K562 (cell line): ENCODE measurements at regions not wholly inside any gene's neighbourhood (a gene's known extent, or its start where the extent isn't known, plus 50 kb on each side); places are given as distances from the start of the nearest gene placed in this dataset.

ENCODE experiments used
- BMI1 ChIP-seq: fragments of 150-350 bp; IDR thresholded peaks from 2 replicates; pipeline ENCODE4 v1.6.1; 2014; ENCODE audit warnings: low read length
- EP300 ChIP-seq: IDR thresholded peaks from 2 replicates; pipeline ENCODE4 v1.6.1; 2012; ENCODE audit warnings: low read length, improper control_type of control experiment
- EZH2 ChIP-seq: IDR thresholded peaks from 2 replicates; pipeline ENCODE4 v1.6.1; 2012; ENCODE audit warnings: low read depth, mild to moderate bottlenecking, inconsistent platforms, low read length, borderline replicate concordance
- FOS ChIP-seq: IDR thresholded peaks from 3 replicates; pipeline ENCODE4 v1.6.1; 2011; ENCODE audit not compliant: insufficient read length; ENCODE audit errors: extremely low read depth
- LEF1 ChIP-seq: fragments of 450-650 bp; IDR thresholded peaks from 2 replicates; pipeline ENCODE4 v1.6.1; 2016; ENCODE audit warnings: mild to moderate bottlenecking
- MYC ChIP-seq, 2 experiments: fragments of 250-450 bp in 1 of 2; sonication (Bioruptor Pico) in 1 of 2; IDR thresholded peaks; 2 replicates each; pipeline versions ENCODE4 v1.5.1 to v1.6.1; 2012 to 2021; ENCODE audit warnings: low read depth in 2 of 2, borderline replicate concordance in 1 of 2, improper control_type of control experiment in 1 of 2, low read length in 1 of 2, mild to moderate bottlenecking in 1 of 2, moderate library complexity in 1 of 2
- POLR2AphosphoS5 ChIP-seq: IDR thresholded peaks from 2 replicates; pipeline ENCODE4 v1.6.1; 2011; ENCODE audit warnings: mild to moderate bottlenecking, low read depth, low read length, moderate library complexity; ENCODE audit not compliant: control insufficient read depth, insufficient read depth
- PRMT5 ChIP-seq: sonication (generic); formaldehyde crosslinking; IDR thresholded peaks from 2 replicates; pipeline ENCODE4 v1.5.0; 2020; ENCODE audit warnings: missing genetic modification reagents
- TCF15 ChIP-seq: fragments of 250-450 bp; sonication (Bioruptor Pico); IDR thresholded peaks from 2 replicates; pipeline ENCODE4 v1.8.0; 2022; ENCODE audit warnings: moderate library complexity, mild to moderate bottlenecking, inconsistent platforms
- U2AF2 ChIP-seq: fragments of 200-400 bp; formaldehyde crosslinking; optimal IDR thresholded peaks from 2 replicates; pipeline ENCODE3; 2017; ENCODE audit warnings: low read depth, mild to moderate bottlenecking, low read length
- ZNF197 ChIP-seq: fragments of 200-800 bp; sonication (Bioruptor generic); IDR thresholded peaks from 2 replicates; pipeline ENCODE4 v1.6.1; 2016; ENCODE audit warnings: low read depth, missing genetic modification characterization, missing compliant biosample characterization
- ZNF24 ChIP-seq: fragments of 450-650 bp; IDR thresholded peaks from 2 replicates; pipeline ENCODE4 v1.6.1; 2016
- TF ChIP-seq, protein P1 (sequence below), 3 experiments: IDR thresholded peaks in 2 of 3; conservative IDR thresholded peaks in 1 of 3; 2 replicates each; pipeline ENCODE4 v1.5.1; 2011 to 2012; ENCODE audit warnings: low read length in 3 of 3, mild to moderate bottlenecking in 3 of 3, control low read depth in 2 of 3, improper control_type of control experiment in 1 of 3, inconsistent platforms in 1 of 3, low read depth in 1 of 3, mixed read lengths in 1 of 3, moderate library complexity in 1 of 3; ENCODE audit not compliant: insufficient read depth in 2 of 3

- TF ChIP-seq PRMT5 (CRISPR knock-in tag), result no peak
- TF ChIP-seq EP300, result no peak
- no peak for TF ChIP-seq FOS
- TF ChIP-seq, protein P1, sequence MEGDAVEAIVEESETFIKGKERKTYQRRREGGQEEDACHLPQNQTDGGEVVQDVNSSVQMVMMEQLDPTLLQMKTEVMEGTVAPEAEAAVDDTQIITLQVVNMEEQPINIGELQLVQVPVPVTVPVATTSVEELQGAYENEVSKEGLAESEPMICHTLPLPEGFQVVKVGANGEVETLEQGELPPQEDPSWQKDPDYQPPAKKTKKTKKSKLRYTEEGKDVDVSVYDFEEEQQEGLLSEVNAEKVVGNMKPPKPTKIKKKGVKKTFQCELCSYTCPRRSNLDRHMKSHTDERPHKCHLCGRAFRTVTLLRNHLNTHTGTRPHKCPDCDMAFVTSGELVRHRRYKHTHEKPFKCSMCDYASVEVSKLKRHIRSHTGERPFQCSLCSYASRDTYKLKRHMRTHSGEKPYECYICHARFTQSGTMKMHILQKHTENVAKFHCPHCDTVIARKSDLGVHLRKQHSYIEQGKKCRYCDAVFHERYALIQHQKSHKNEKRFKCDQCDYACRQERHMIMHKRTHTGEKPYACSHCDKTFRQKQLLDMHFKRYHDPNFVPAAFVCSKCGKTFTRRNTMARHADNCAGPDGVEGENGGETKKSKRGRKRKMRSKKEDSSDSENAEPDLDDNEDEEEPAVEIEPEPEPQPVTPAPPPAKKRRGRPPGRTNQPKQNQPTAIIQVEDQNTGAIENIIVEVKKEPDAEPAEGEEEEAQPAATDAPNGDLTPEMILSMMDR (IDR thresholded peaks at IDR 0.05 in 2 of 3, conservative IDR thresholded peaks at IDR 0.05 in 1 of 3; ENCODE audit: insufficient read depth in 2 of 3, low read depth in 1 of 3, low read length in 3 of 3), result no peak
- no peak for TF ChIP-seq TCF15
- TF ChIP-seq ZNF197 (CRISPR knock-in tag), result no peak
- TF ChIP-seq EZH2, result no peak
- no peak for TF ChIP-seq BMI1
- TF ChIP-seq MYC (IDR thresholded peaks at IDR 0.05; ENCODE audit: low read depth, low read length), result no peak
- no peak for TF ChIP-seq MYC (CRISPR knock-in tag; IDR thresholded peaks at IDR 0.05; ENCODE audit: borderline replicate concordance, low read depth)
- TF ChIP-seq ZNF24, result no peak
- no peak for TF ChIP-seq POLR2AphosphoS5
- TF ChIP-seq U2AF2, result no peak
- TF ChIP-seq LEF1, result no peak
These were observed 423.3 kb downstream of the TMEM135 start for GRCh38 chr11:87460842-87461637.
